Upper lobe of left lung (tissue), 6 donors: ENCODE measurements at regions not wholly inside any gene's neighbourhood (a gene's known extent, or its start where the extent isn't known, plus 50 kb on each side); places are given as distances from the start of the nearest gene placed in this dataset.
A peak's percentile ranks its signal among the peaks of the same experiment; 100 is the strongest.
"Not testable (repeated sequence)": the region's sequence is repeated elsewhere in the genome, so short reads cannot be mapped to it uniquely, and the experiment has no call there.

Experiments used
- ATAC-seq, 2 donors: fragments of 200-7000 bp; cut with Tn5 transposase; one replicate each; pipeline ENCODE4 v1.9.1; 2022; ENCODE audit warnings: mild to moderate bottlenecking in 2 of 2, moderate library complexity in 2 of 2; ENCODE audit not compliant: low FRiP score in 2 of 2
- DNase-seq, 2 donors: peaks; one replicate each; pipeline ENCODE4 v3.0.0-alpha.2; 2019 to 2020
- H3K27ac ChIP-seq, 4 donors: fragments of 200-600 bp; sonication (generic); one replicate each; pipeline ENCODE4 v1.5.1; 2016 to 2019
- H3K27me3 ChIP-seq, 4 donors: fragments of 200-600 bp; sonication (generic); one replicate each; pipeline ENCODE4 v1.5.1; 2017 to 2019
- H3K36me3 ChIP-seq, 4 donors: fragments of 200-600 bp; sonication (generic); one replicate each; pipeline ENCODE4 v1.5.1; 2016 to 2019
- H3K4me1 ChIP-seq, 4 donors: fragments of 200-600 bp; sonication (generic); one replicate each; pipeline ENCODE4 v1.5.1; 2018 to 2019
- H3K4me3 ChIP-seq, 4 donors: fragments of 200-600 bp; sonication (generic); one replicate each; pipeline ENCODE4 v1.5.1; 2017 to 2019; ENCODE audit warnings: mild to moderate bottlenecking in 2 of 4, moderate library complexity in 1 of 4
- H3K9me3 ChIP-seq, 4 donors: fragments of 200-600 bp; sonication (generic); one replicate each; pipeline ENCODE4 v1.5.1; 2018 to 2019
- CTCF ChIP-seq, 6 experiments: fragments of 450-650 bp in 4 of 6; fragments of 200-600 bp in 2 of 6; sonication (generic) in 2 of 6; IDR thresholded peaks; one replicate each; pipeline ENCODE4 v1.5.1; 2016 to 2019; ENCODE audit warnings: antibody characterized with exemption in 6 of 6
- EP300 ChIP-seq, 4 donors: sonication (generic); formaldehyde crosslinking; IDR thresholded peaks; one replicate each; pipeline ENCODE4 v1.5.1; 2017; ENCODE audit warnings: antibody characterized with exemption in 4 of 4, control low read depth in 2 of 4
- POLR2A ChIP-seq, 4 donors: fragments of 450-650 bp; IDR thresholded peaks; one replicate each; pipeline ENCODE4 v1.5.1; 2016 to 2017; ENCODE audit warnings: antibody characterized with exemption in 4 of 4, mild to moderate bottlenecking in 2 of 4
- POLR2AphosphoS5 ChIP-seq, 2 donors: sonication (generic); formaldehyde crosslinking; IDR thresholded peaks; one replicate each; pipeline ENCODE4 v1.5.1; 2017; ENCODE audit warnings: antibody characterized with exemption in 2 of 2
- WGBS, 2 donors: methylation state at CpG; one replicate each; pipeline ENCODE4 v1.1.5; 2017 to 2018; 5-methylcytosine and 5-hydroxymethylcytosine counted together
- donor health status: DM: no; HTN: no; CAD: no; lungs with moderate emphysema.
- donor health status: DM: no; HTN: yes; CAD: no; lungs with severe emphysema.

- DNase-seq (no peak), ATAC-seq (no peak)
- TF ChIP-seq POLR2A (IDR thresholded peaks at IDR 0.05) (no peak), POLR2AphosphoS5 (IDR thresholded peaks at IDR 0.05) (no peak), CTCF (IDR thresholded peaks at IDR 0.05) (no peak), EP300 (IDR thresholded peaks at IDR 0.05) (no peak)
- WGBS, 2 donors = 75 to 91% methylated on average over 10 of the region's 10 CpGs
- H3K27ac ChIP-seq = no peak overlapping the region
- H3K36me3 ChIP-seq = no peaks in the 10 kb centered on the region
- no peaks in the 10 kb centered on the region for H3K4me1 ChIP-seq
- no peaks in the 10 kb centered on the region for H3K27me3 ChIP-seq
- H3K4me3 ChIP-seq = no peak overlapping the region
- H3K9me3 ChIP-seq = no peaks in the 10 kb centered on the region
Measured at GRCh38 chr13:21246761-21247452, 70.4 kb downstream of the MRPL57 start.

GRCh38 chr13:21256351-21256761, 79.9 kb downstream of the MRPL57 start:
- Histone ChIP-seq H3K4me3 (no peak overlapping the region), H3K27me3 (no peaks in the 10 kb centered on the region), H3K4me1 (no peaks in the 10 kb centered on the region), H3K27ac (no peak overlapping the region), H3K9me3 (no peaks in the 10 kb centered on the region), H3K36me3 (no peaks in the 10 kb centered on the region)
- DNase-seq = no peak
- ATAC-seq = no peak
- TF ChIP-seq CTCF (IDR thresholded peaks at IDR 0.05) (no peak), EP300 (IDR thresholded peaks at IDR 0.05) (no peak), POLR2A (IDR thresholded peaks at IDR 0.05) (no peak), POLR2AphosphoS5 (IDR thresholded peaks at IDR 0.05) (no peak)
- WGBS, 2 donors = 70 to 73% methylated on average over 6 of the region's 6 CpGs

- no peak for ATAC-seq
- H3K9me3 ChIP-seq = no peaks in the 10 kb centered on the region
- H3K4me1 ChIP-seq = no peaks in the 10 kb centered on the region
- H3K4me3 ChIP-seq = no peak overlapping the region
- DNase-seq = no peak
- H3K36me3 ChIP-seq = no peaks in the 10 kb centered on the region
- TF ChIP-seq POLR2A (IDR thresholded peaks at IDR 0.05) (no peak), CTCF (IDR thresholded peaks at IDR 0.05) (no peak)
- no peak overlapping the region for H3K27ac ChIP-seq
- no peaks in the 10 kb centered on the region for H3K27me3 ChIP-seq
- WGBS, 2 donors = 44 to 59% methylated on average over 2 of the region's 2 CpGs
Measured at GRCh38 chr13:21256891-21257290, 80.4 kb downstream of the MRPL57 start.

GRCh38 chr13:21259571-21260455, 83.4 kb downstream of the MRPL57 start:
- H3K27ac ChIP-seq = no peak overlapping the region
- no peaks in the 10 kb centered on the region for H3K36me3 ChIP-seq
- no peak overlapping the region for H3K4me3 ChIP-seq
- peak in 1 of 2 donors; percentile 11 for ATAC-seq
- TF ChIP-seq POLR2A (IDR thresholded peaks at IDR 0.05) = no peak
- TF ChIP-seq EP300 (IDR thresholded peaks at IDR 0.05) = no peak
- TF ChIP-seq CTCF (IDR thresholded peaks at IDR 0.05) = no peak
- no peak for TF ChIP-seq POLR2AphosphoS5 (IDR thresholded peaks at IDR 0.05)
- H3K27me3 ChIP-seq = no peaks in the 10 kb centered on the region
- WGBS, 2 donors = 96 to 97% methylated on average over 38 to 57 of the region's 57 CpGs
- H3K4me1 ChIP-seq = no peaks in the 10 kb centered on the region
- peak in 1 of 2 donors; percentile 79 for DNase-seq
- H3K9me3 ChIP-seq = no peaks in the 10 kb centered on the region

- WGBS, 2 donors = 94 to 95% methylated on average over 15 to 34 of the region's 35 CpGs
- peak in 1 of 2 donors; percentile 70 for DNase-seq
- not testable (repeated sequence) for H3K27me3 ChIP-seq, H3K4me3 ChIP-seq, H3K4me1 ChIP-seq, H3K36me3 ChIP-seq, H3K9me3 ChIP-seq, H3K27ac ChIP-seq
- peak in 1 of 2 donors; percentile 11 for ATAC-seq
Measured at GRCh38 chr13:21260561-21261290, 84.3 kb downstream of the MRPL57 start.

- not testable (repeated sequence) for H3K27ac ChIP-seq, H3K4me1 ChIP-seq, H3K27me3 ChIP-seq, H3K36me3 ChIP-seq, H3K9me3 ChIP-seq, H3K4me3 ChIP-seq
- DNase-seq (peak in 1 of 2 donors; percentile 13), ATAC-seq (peak in 1 of 2 donors; percentile 46)
- WGBS, 2 donors = 75% methylated on average over 2 of the region's 9 CpGs; no CpG with 5 or more reads in 1 of the 2 donors
Measured at GRCh38 chr13:21261487-21262216, 85.2 kb downstream of the MRPL57 start.

GRCh38 chr13:21263909-21264308, 87.5 kb downstream of the MRPL57 start:
- WGBS, 2 donors = 56 to 71% methylated on average over 3 of the region's 4 CpGs
- not testable (repeated sequence) for H3K4me1 ChIP-seq, ATAC-seq, H3K36me3 ChIP-seq, H3K27ac ChIP-seq, H3K4me3 ChIP-seq, H3K9me3 ChIP-seq, H3K27me3 ChIP-seq, DNase-seq
